GM21786 (cell line): ENCODE measurements at regions not wholly inside any gene's neighbourhood (a gene's known extent, or its start where the extent isn't known, plus 50 kb on each side); places are given as distances from the start of the nearest gene placed in this dataset.

ENCODE experiments used
- ATAC-seq: cut with Tn5 transposase; IDR thresholded peaks from one replicate; pipeline ENCODE4 v1.9.1; 2021; ENCODE audit not compliant: unreplicated experiment

DNA sequence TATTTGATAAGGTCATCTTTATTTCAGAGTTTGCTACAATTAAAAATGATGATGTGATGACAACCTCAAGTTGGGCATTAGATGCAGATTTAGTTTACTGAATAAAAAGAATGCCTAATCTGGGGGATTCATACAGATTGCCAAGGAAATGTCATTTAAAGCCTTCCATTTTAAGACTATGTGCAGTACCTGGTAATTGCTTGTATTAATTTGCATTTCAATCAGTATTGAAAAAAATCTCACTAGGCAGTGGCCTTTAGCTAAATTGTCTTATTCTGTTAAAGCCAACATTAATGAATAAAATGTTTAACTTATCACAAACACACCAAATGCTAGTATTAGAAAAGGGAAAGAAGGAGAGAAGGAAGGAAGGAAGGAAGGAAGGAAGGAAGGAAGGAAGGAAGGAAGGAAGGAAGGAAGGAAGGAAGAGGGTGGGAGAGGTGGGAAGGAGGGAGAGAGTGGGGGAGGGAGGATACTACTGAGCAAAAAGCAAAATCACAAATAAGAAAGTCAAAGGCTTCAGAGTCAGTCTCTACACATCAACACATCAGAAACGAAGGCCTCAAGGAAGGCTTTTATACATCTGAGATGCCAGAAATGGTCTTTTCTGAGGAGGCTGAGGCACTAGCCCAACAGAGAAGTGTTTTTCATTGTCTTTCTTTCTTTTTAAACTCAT lies 271.1 kb upstream of the CLEC14A start:
- no peak for ATAC-seq

DNA sequence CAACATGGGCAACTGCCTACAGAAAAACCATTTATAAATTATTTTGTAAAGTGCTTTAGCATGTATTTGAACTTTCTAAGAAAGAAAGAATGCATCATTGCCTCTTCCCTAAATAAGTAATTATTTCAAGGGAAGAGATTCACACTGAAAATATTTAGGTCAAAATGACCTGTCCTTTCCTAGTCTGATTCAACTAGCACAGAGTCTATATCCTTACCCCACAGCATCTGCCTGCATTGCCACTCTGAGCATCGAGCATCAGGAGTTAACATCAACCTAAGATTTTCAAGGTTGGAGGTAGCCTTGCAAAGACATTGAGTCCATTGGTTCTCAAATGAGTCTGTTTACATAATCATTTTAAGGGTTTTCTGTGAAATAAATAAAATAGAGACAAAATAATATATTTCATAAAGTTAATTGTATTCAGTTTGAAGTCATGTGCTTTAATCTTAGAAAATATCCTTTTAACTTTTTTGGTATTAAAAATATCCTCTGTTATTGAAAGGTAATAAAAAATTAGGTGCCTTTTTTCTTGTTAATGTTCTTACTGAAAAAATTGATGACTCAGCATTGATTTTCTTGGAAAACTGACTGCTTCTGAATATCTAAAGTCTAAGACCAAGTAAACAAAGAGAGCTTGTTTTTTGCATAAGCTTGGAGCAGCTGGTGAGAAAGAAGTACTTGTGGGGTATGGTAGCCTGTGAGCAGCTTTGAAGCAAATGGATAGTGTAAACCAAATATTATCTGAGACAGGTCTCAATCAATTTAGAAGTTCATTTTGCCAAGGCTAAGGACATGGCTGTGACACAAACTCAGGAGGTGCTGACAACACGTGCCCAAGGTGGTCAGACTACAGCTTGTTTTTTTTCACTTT lies 269.0 kb upstream of the CLEC14A start:
- ATAC-seq = no peak

DNA sequence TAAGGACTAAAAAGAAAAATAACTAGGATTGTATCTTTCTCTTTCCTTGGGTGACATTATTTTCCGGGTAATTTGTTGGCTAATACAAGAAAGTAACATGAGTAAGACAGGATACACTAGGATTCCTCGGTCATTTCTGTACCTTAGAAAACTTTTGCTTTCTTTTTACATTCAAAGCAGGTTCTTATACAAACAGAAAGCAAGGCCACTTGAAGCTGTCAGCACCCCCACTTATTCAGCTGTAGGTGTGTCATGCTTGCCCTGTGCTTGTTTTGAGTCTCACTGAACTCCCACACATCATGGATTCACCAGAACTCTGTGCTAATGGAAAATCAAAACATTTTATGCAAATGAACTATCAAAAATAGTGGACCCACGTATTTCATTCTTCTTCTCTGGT lies 266.8 kb upstream of the CLEC14A start:
- ATAC-seq = no peak

DNA sequence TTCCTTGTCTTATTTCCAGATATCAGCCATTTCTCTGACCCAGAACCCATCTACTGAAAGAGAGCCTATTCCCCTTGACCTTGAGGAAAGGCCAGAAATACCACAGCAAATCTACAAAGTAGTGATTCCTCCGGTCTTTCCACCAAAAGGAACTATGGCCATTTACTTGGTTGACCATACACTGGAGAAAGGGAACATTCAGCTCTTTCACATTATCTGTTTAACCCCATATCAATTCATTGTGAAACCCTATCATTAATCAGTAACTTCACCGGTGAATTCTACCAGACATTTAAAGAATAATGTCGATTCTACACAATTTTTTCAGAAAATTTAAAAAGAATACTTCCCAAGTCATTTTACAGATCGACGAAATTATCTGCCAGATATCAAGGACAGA lies 265.7 kb upstream of the CLEC14A start:
- ATAC-seq = no peak

DNA sequence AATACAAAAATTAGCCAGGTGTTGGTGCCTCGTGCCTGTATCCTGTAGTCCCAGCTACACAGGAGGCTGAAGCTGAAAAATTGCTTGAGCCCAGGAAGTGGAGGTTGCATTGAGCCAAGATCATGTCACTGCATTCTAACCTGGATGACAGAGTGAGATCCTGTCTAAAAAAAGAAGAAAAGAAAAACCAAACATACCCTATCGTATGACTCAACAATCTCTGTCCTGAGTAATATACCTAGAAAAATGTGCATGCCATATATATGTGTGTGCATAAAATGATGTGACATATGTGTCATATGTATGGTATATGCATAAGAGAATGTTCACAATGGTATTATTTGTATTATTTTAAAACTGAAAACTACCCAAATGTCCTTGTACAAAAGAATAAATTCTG lies 261.5 kb upstream of the CLEC14A start:
- ATAC-seq = no peak

DNA sequence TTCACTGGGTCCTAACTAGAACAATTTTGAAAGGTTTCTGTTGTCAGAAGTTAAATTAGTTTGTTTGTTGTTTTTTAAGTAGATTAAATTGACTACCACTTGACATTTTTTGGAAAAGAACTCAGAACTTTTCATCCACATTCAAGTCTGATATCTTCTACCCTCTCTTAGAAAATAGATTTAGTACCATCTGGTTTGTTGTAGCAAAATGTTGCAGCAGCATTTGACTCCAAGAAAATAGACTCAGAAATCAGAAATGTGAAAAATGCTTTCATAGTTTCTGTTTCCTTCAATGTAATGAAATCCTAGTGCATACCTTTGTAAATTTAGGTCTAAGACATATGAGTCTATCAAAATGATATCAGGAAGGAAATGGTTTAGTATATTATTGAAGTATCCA lies 256.3 kb upstream of the CLEC14A start:
- ATAC-seq = no peak

DNA sequence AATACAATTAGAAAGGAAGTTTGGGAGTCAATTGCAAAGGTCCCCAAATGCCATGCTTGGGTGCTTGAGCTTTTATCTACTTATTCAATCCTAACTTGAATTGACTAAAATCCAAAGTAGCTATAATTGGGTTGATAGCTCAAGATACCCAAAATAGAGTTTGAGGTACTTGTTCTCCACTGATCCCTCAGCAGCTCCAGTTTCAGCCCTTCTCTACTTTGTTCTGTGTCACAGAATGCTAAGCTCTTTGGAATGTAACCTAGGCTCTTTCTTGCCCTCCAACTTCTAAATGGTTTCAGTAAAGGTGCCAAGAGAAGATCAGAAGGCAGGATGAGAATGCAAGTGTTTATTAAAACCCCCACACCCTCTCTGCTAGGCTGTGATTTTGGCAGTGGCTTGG lies 251.4 kb upstream of the CLEC14A start:
- ATAC-seq = no peak

DNA sequence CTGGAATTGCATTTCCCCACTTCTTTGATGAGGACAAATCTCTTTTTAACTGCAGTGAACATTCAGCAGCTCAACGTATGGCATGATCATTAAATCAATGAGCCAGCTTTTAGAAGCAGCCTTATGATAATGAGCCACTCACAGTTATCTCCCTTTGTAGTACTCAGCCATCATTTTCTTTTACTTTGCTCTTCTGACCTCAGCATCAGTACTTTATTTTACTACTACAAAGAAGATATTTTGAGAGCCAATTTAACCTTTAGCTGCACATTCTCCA lies 250.0 kb upstream of the CLEC14A start:
- ATAC-seq = no peak

DNA sequence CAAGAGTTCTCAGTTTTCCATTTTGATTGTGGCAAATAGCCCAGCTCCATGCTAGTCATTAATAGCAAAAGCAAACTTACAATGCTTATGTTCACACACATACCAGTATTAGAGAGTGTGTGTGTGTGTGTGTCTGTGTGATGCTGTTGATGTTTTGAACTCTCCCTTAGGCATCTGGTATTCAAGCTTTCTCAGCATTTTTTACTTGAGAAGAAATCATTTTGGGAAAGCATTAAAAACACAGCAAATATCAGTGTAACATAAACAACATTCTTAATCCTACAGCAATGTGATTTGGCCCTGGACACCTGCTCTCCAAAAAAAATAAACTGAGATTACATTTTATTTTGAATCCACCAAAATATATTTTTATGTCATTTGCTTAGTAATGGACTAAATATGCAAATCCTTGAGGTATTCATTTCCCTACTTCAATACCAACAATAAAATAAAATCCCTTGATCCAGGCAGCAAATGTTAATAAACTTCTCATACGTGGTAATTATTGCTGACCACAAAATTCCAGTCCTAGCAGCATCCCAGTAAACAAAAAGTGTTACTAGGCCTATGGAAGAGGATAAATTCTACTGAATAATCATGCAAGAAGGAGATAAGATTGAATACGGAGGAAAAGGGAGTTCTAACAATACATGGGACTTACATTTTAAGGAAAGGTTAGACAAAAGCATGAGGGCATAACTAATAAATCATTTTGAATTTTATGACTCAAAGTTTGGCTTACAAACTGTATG lies 249.5 kb upstream of the CLEC14A start:
- ATAC-seq = no peak

DNA sequence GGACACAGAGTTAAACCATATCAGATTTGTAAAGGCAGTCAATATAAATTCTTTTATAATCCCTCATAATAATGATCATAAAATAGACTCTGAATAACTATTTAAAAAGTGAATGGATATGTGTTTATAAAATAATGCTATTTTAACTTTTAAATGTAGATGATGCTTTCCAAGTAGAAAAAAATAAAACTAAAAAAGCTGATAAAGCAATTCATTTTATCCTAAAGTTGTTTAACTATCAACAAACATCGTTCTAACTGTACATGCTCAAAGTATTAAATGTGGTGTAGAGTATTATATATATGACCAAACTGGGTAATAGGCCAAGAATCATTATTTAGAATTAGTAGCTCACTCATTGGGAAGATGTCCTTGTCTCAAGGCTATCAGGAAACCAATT lies 248.3 kb upstream of the CLEC14A start:
- no peak for ATAC-seq

DNA sequence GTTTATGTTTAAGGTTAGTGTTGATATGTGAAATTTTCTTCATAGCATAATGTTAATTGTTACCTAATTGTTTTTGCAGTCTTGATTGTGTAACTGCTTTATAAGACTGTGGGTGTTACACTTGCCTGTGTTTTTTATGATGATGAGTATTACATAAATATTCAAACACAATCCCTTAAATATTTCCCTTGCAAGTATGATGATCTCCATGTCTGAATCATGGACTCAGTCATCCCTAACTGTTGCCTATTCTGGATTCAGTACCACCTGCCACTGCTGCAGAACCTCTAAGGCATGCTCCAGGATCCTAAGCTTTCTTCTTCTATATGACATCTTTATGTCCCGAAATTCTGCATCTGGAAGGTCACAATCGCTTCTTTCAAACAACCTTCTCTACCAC lies 246.3 kb upstream of the CLEC14A start:
- ATAC-seq = no peak

DNA sequence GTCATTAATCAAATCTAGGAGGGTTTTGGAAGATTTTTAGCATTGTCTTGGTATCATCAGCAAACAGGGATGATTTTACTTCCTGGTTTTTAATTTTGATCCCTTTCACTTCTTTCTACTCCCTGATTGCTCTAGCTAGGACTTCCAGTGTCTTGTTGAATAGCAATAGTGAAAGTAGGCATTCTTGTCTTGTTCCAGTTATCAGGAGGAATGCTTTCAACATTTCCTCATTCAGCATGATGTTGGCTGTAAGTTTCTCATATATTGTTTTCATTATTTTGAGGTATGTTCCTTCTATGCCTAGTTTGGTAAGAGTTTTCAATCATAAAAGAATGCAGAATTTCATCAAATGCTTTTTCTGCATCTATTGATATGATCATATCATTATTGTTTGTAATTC lies 244.2 kb upstream of the CLEC14A start:
- no peak for ATAC-seq

DNA sequence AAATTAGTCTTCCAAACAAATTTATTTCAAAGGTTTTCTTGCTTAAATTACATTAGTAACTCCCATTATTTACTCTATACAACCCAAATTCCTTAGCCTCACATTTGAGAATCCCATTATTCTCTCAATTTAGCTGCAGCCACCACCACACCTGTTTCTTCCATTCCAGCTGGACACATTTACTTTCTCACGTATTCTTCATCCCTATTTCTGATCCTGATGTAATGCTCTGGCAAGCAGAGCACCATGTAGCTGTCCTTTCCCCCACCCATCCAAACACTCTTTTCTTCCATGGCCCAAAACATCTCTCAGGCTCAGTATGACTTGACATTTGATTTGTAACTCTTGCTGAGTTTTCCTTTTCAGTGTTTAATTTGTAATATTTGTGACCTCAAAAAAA lies 240.2 kb upstream of the CLEC14A start:
- ATAC-seq = no peak

DNA sequence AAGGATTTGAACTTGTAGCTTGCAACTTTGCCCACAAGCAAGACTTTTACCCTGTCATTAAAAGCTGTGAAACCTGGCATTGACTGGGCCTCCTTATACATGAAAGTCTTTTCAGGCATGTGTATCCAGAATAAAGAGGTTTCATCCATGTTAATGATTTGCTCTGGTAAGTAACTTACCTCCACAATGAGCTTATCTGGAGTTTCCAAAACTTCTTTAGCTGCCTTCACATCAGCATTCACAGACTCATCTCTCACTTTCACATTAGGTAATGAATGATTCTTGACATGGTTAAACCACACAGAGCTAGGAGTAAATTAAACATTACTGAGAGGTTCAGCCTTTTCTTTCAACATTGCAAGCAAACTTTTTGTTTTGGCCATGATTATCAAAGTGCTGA lies 234.4 kb upstream of the CLEC14A start:
- ATAC-seq = peak; percentile 52

DNA sequence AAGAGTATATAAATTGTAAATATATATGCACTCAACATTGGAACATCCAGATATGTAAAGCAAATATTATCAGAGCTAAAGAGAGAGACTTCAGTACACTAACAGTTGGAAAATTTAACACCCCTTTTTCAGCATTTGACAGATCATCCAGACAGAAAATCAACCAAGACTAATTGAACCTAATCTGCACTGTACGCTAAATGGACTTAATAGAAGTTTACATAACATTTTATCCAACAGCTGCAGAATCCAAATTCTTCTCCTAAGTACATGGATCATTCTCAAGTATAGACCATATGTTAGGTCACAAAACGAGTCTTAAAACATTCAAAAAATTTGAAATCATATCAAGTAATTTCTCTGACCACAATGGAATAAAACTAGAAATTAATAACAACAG lies 229.1 kb upstream of the CLEC14A start:
- no peak for ATAC-seq

DNA sequence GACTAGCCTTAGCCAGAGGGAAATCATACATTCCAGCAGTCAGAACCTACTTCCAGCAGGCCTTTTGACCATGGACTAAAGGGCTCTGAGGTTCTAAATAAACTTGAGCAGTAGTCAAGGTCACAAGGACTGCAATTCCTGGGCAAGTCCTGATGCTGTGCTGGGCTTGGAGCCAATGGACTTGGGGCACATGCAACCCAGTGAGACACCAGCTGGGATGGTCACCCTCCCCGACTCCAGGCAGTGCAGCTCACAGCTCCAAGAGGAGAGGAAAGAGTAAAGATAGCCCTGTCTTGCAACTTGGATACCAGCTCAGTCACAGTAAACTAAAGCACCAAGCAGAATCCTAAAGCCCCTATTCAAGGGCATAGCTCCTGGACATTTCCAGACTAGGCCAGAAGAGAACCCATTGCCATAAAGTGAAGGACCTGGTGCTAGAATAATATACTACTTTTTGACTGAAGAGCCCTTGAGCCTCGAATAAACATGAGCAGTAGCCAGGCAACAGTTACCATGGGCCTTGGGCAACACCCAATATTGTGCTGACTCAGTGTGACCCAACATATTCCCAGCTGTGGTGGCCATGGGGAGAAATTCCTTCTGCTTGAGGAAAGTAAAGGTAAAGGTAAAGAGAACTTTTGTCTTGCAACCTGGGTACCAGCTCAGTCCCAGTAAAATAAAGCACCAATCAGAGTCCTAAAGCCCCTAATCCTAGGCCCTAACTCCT lies 226.2 kb upstream of the CLEC14A start:
- ATAC-seq = no peak

DNA sequence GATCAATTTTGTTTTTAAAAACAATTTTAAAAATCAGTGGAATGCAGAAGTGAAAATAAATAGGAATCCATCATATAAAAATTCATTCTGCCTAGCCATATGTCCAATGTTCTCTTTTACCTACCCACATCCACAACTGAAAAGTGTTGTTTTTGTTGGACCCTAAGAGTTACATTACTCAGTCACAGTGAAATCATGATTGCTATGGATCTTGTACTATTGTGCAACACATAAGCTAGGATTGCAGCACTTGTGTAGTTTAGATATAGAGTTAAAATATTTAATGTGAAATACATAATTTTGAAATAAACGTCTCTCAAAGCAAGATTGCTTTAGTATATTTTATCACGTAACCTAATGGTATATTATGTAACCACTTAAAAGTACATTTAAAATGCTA lies 213.3 kb upstream of the CLEC14A start:
- no peak for ATAC-seq

DNA sequence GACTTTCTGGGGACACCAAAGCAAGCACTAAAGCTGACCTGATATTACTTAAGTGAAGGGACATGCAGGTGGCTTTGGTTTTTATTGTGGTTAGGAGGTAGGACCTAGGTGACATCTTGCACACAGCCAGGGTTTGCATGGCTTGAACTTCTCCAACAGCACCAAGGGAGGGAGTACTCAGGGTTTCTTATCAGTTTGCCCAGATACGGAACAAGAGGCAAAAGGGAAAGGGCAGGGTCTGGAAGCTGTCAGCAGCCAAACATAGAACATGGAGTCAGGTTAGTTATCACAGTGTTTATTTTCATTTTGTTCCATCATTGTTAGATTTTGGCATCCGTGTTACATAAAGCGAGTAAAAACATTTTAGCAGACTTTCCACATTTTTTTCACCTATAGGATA lies 186.3 kb upstream of the CLEC14A start:
- ATAC-seq = no peak

DNA sequence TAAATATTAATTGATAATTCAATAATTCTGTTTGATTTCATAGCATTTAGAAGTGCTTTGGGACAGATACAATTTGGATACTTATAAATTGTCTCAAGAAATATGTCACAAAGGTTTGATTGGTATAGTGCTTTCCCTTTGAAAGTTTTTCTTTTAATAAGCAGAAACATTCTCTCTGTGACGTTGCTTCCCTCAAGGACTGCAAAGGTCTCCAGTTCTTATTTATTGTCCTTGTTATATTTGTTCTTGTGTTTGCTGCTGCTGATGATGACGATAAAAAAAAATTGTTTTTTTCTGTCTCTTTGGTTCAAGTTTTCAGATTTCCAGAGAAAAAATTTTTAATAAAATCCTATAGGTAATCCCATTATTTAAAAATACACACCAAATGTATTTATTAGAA lies 176.3 kb upstream of the CLEC14A start:
- ATAC-seq = no peak

DNA sequence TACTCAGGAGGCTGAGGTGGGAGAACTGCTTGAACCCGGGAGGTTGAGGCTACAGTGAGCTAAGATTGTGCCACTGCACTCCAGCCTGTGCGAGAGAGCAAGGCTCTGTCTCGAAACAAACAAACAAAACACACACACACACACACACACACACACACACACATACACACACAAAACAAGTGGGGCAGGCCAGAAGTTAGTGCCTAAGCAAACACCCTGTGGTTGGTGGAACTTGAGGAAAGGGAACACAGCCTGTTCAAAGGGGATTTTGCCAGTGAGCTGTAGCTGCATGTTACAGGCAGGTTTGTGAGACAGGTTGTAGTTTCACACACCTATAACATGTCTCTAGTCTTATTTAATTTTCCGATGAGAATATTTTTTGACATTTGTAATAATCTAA lies 175.3 kb upstream of the CLEC14A start:
- no peak for ATAC-seq

DNA sequence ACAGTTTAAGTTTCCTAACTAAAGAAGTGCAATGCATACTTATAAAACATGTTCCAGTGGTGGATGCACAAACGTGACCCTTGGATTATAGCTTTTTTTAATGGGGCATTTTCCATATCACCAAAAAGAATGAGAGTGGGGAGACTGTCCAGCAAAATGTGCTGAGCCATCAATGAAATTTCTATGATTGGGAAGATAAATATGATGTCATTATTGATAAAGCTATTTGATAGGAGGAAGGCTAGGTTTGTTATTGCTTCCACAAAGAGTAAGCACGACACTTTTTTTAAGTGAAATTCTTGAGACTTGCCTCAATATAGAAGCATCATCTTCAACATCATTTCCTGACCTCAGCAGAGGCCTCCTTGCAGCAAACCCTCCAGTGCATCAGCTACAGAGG lies 174.6 kb upstream of the CLEC14A start:
- no peak for ATAC-seq
